ENCODE measurements at regions not wholly inside any gene's neighbourhood (a gene's known extent, or its start where the extent isn't known, plus 50 kb on each side); places are given as distances from the start of the nearest gene placed in this dataset.

DNA sequence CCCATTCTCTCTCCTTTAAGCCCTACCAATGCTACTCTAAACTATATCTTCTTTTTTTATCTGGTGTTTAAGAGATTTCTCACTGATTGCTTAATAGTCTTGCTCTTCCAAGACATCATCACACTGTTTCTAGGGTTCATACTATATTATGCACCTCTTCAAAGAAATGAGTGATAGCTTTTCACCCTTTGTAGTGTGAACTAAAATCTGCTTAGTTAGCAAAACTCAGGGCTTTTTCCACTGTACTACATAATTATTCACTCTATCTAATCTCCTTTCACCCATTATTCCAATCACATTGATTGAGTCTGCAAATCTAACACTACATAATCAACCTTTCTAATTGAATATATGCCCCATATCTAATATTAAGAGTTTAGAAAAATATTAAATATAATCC lies 456.0 kb upstream of the SOX9 start:
- TF ChIP-seq POLR2AphosphoS5 (IDR thresholded peaks at IDR 0.05; ENCODE audit: low read depth, low read length) (no peak), TCF7L2 (IDR thresholded peaks at IDR 0.05; ENCODE audit: low read depth, low read length) (no peak), CTCF (IDR thresholded peaks at IDR 0.05) (no peak), SIN3A (IDR thresholded peaks at IDR 0.05; ENCODE audit: borderline replicate concordance, insufficient read depth, low read depth, low read length) (no peak)
- TF ChIP-seq, protein P1, sequence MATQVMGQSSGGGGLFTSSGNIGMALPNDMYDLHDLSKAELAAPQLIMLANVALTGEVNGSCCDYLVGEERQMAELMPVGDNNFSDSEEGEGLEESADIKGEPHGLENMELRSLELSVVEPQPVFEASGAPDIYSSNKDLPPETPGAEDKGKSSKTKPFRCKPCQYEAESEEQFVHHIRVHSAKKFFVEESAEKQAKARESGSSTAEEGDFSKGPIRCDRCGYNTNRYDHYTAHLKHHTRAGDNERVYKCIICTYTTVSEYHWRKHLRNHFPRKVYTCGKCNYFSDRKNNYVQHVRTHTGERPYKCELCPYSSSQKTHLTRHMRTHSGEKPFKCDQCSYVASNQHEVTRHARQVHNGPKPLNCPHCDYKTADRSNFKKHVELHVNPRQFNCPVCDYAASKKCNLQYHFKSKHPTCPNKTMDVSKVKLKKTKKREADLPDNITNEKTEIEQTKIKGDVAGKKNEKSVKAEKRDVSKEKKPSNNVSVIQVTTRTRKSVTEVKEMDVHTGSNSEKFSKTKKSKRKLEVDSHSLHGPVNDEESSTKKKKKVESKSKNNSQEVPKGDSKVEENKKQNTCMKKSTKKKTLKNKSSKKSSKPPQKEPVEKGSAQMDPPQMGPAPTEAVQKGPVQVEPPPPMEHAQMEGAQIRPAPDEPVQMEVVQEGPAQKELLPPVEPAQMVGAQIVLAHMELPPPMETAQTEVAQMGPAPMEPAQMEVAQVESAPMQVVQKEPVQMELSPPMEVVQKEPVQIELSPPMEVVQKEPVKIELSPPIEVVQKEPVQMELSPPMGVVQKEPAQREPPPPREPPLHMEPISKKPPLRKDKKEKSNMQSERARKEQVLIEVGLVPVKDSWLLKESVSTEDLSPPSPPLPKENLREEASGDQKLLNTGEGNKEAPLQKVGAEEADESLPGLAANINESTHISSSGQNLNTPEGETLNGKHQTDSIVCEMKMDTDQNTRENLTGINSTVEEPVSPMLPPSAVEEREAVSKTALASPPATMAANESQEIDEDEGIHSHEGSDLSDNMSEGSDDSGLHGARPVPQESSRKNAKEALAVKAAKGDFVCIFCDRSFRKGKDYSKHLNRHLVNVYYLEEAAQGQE (IDR thresholded peaks at IDR 0.05; ENCODE audit: insufficient read depth in 1 of 2, low read depth in 2 of 2, low read length in 1 of 2), result no peak
- H3K4me3 ChIP-seq (ENCODE audit: low read depth in 2 of 2, low read length in 2 of 2), result no peak overlapping the region
- H3K27me3 ChIP-seq (ENCODE audit: control insufficient read depth, insufficient read depth, low read length), result peaks cover 2% of the 10 kb centered on the region; the same call in 1 of the 2 replicates
- H3K36me3 ChIP-seq (ENCODE audit: control insufficient read depth, insufficient read depth, low read length), result no peaks in the 10 kb centered on the region
- intact Hi-C loops (cut with micrococcal nuclease; ENCODE audit: unreplicated experiment), result no loop called here
- POLR2A ChIA-PET, result no interaction called here
- H3K9me3 ChIP-seq (ENCODE audit: control insufficient read depth, insufficient read depth, low read depth, low read length), result no peaks in the 10 kb centered on the region
- no peak overlapping the region for H3K27ac ChIP-seq (ENCODE audit: low read length)
- ATAC-seq (no peak), DNase-seq (ENCODE audit: low read depth, low spot score) (no peak)
- no TSS peak for BruUV-seq (replicated peaks)
- CTCF ChIA-PET, result no interaction called here
- in situ Hi-C loops (cut with HindIII; ENCODE audit: low pct_unique_long_range_greater_than_20kb, low sequenced_read_pairs), result no loop called here
- no peaks in the 10 kb centered on the region for H3K4me1 ChIP-seq (ENCODE audit: control insufficient read depth, insufficient read depth, low read length)

DNA sequence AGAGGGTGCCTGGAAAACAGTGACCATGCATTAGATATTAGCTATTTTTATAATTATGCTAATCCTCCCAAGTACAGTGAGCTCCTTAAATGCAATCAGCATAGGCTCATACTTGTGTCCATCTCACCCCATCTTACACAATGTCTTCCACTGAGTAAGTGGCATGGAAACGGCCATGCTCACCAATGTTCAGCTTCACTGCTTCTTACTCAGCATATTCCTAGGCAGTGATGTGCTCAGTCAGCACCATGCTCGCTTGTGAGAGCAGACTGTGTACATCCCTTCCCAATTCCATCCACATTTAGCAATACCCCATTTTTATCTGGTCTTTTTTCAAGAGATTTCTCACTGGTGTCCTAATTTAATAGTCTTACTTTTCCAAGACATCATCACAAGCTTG lies 454.8 kb upstream of the SOX9 start:
- Histone ChIP-seq H3K27ac (ENCODE audit: low read length) (no peak overlapping the region), H3K4me1 (ENCODE audit: control insufficient read depth, insufficient read depth, low read length) (no peaks in the 10 kb centered on the region), H3K36me3 (ENCODE audit: control insufficient read depth, insufficient read depth, low read length) (no peaks in the 10 kb centered on the region), H3K4me3 (ENCODE audit: low read depth in 2 of 2, low read length in 2 of 2) (no peak overlapping the region), H3K9me3 (ENCODE audit: control insufficient read depth, insufficient read depth, low read depth, low read length) (no peaks in the 10 kb centered on the region), H3K27me3 (ENCODE audit: control insufficient read depth, insufficient read depth, low read length) (peaks cover 2% of the 10 kb centered on the region; the same call in 1 of the 2 replicates)
- in situ Hi-C loops (cut with HindIII; ENCODE audit: low pct_unique_long_range_greater_than_20kb, low sequenced_read_pairs), result no loop called here
- BruUV-seq (replicated peaks), result no TSS peak
- ATAC-seq, result no peak
- CTCF ChIA-PET, result no interaction called here
- intact Hi-C loops (cut with micrococcal nuclease; ENCODE audit: unreplicated experiment), result no loop called here
- TF ChIP-seq, protein P1 (IDR thresholded peaks at IDR 0.05; ENCODE audit: insufficient read depth in 1 of 2, low read depth in 2 of 2, low read length in 1 of 2), result no peak
- TF ChIP-seq CTCF (IDR thresholded peaks at IDR 0.05) (no peak), SIN3A (IDR thresholded peaks at IDR 0.05; ENCODE audit: borderline replicate concordance, insufficient read depth, low read depth, low read length) (no peak), TCF7L2 (IDR thresholded peaks at IDR 0.05; ENCODE audit: low read depth, low read length) (no peak), POLR2AphosphoS5 (IDR thresholded peaks at IDR 0.05; ENCODE audit: low read depth, low read length) (no peak)
- DNase-seq (ENCODE audit: low read depth, low spot score), result no peak
- POLR2A ChIA-PET, result no interaction called here

Data from Panc1 (cell line).